Esophagus muscularis mucosa (tissue), 4 donors: ENCODE measurements at regions not wholly inside any gene's neighbourhood (a gene's known extent, or its start where the extent isn't known, plus 50 kb on each side); places are given as distances from the start of the nearest gene placed in this dataset.
"Not testable (repeated sequence)": the region's sequence is repeated elsewhere in the genome, so short reads cannot be mapped to it uniquely, and the experiment has no call there.

ENCODE experiments used
- DNase-seq: peaks from one replicate; pipeline ENCODE4 v3.0.0-alpha.2; 2017; ENCODE audit errors: extremely low spot score
- H3K27ac ChIP-seq, 4 donors: fragments of 200-600 bp; sonication (generic); replicated peaks in 1 of 4; 1 replicate in 3 of 4; 2 replicates in 1 of 4; pipeline ENCODE4 v1.5.1; 2016 to 2019; ENCODE audit warnings: mild to moderate bottlenecking in 1 of 4
- H3K27me3 ChIP-seq, 4 donors: fragments of 200-600 bp; sonication (generic); one replicate each; pipeline versions ENCODE4 v1.5.1 to v1.6.0; 2016 to 2019
- H3K36me3 ChIP-seq, 4 donors: fragments of 200-600 bp; sonication (generic); one replicate each; pipeline ENCODE4 v1.5.1; 2016 to 2019
- H3K4me1 ChIP-seq, 4 donors: fragments of 200-600 bp; sonication (generic); one replicate each; pipeline ENCODE4 v1.5.1; 2016 to 2019
- H3K4me3 ChIP-seq, 4 donors: fragments of 200-600 bp; sonication (generic); 1 replicate in 2 of 4; 2 replicates in 2 of 4; pipeline ENCODE4 v1.5.1; 2016 to 2019; ENCODE audit warnings: mild to moderate bottlenecking in 4 of 4, moderate library complexity in 1 of 4
- H3K9me3 ChIP-seq, 4 donors: fragments of 200-600 bp; sonication (generic); 1 replicate in 3 of 4; 2 replicates in 1 of 4; pipeline ENCODE4 v1.5.1; 2016 to 2019
- EP300 ChIP-seq: sonication (generic); formaldehyde crosslinking; IDR thresholded peaks from one replicate; pipeline ENCODE4 v1.6.1; 2017; ENCODE audit warnings: antibody characterized with exemption
- POLR2A ChIP-seq: fragments of 450-650 bp; IDR thresholded peaks from one replicate; pipeline ENCODE4 v1.6.1; 2017; ENCODE audit warnings: antibody characterized with exemption, moderate library complexity, mild to moderate bottlenecking, low read depth
- POLR2AphosphoS5 ChIP-seq, 2 donors: sonication (generic); formaldehyde crosslinking; IDR thresholded peaks; one replicate each; pipeline ENCODE4 v1.6.1; 2017; ENCODE audit warnings: antibody characterized with exemption in 2 of 2
- WGBS: methylation state at CpG from one replicate; pipeline ENCODE4 v1.1.5; 2018; 5-methylcytosine and 5-hydroxymethylcytosine counted together
- intact Hi-C: fragments of 100-400 bp; cut with DNase I; formaldehyde crosslinking; loops from one replicate; pipeline ENCODE4 v1.15.1; 2023
- TF ChIP-seq, protein P1 (sequence below), 3 experiments: fragments of 200-600 bp in 2 of 3; fragments of 450-650 bp in 1 of 3; sonication (generic) in 2 of 3; IDR thresholded peaks; one replicate each; pipeline ENCODE4 v1.5.1; 2017 to 2019; ENCODE audit warnings: antibody characterized with exemption in 3 of 3, mild to moderate bottlenecking in 2 of 3, moderate library complexity in 1 of 3

DNA sequence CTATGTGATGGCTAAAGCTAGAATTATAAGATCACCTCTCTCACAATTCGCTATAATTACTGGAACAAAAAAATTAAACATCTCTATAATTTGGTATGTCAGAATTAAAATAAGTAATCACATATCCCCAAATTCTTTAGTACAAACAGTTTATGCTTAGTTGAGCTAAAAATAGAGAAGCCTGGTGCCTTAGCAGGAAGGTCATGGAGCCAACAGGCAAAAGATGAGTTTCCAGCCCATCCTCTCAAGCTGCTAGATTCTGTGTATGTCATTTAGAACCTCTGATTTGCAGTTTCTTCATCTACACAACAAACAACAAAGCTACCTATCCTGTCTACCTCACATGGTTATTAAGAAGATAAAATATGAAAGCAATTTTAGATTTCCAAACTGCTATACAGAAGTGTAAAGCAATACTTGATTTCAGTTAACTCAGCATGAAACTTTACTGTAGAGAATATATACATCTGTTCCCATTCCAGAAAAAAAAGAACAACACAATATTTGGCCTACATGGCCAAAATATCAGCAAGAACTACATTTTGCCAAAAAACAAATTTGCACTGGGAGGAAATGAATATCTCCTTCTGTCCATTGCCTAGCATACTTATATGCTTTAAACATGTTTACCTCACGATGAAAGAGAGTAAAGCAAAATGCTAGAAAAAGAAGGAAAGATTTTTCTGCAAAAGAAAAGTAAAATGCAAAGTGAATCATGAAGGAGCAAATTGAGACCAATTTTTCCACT is 294.0 kb upstream of the MIR17HG start:
- H3K4me3 ChIP-seq = no peak overlapping the region
- H3K27ac ChIP-seq = no peak overlapping the region
- 81% methylated on average over 2 of the region's 2 CpGs for WGBS
- H3K36me3 ChIP-seq = no peaks in the 10 kb centered on the region
- intact Hi-C loops = no loop called here
- no peaks in the 10 kb centered on the region for H3K27me3 ChIP-seq
- H3K9me3 ChIP-seq = peaks cover 0 to 5% (median 2%) of the 10 kb centered on the region in 4 donors
- TF ChIP-seq, protein P1, sequence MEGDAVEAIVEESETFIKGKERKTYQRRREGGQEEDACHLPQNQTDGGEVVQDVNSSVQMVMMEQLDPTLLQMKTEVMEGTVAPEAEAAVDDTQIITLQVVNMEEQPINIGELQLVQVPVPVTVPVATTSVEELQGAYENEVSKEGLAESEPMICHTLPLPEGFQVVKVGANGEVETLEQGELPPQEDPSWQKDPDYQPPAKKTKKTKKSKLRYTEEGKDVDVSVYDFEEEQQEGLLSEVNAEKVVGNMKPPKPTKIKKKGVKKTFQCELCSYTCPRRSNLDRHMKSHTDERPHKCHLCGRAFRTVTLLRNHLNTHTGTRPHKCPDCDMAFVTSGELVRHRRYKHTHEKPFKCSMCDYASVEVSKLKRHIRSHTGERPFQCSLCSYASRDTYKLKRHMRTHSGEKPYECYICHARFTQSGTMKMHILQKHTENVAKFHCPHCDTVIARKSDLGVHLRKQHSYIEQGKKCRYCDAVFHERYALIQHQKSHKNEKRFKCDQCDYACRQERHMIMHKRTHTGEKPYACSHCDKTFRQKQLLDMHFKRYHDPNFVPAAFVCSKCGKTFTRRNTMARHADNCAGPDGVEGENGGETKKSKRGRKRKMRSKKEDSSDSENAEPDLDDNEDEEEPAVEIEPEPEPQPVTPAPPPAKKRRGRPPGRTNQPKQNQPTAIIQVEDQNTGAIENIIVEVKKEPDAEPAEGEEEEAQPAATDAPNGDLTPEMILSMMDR (IDR thresholded peaks at IDR 0.05) = no peak
- no peak for TF ChIP-seq POLR2AphosphoS5 (IDR thresholded peaks at IDR 0.05)
- TF ChIP-seq POLR2A = no peak
- no peak for TF ChIP-seq EP300
- no peak for DNase-seq
- H3K4me1 ChIP-seq = no peaks in the 10 kb centered on the region

DNA sequence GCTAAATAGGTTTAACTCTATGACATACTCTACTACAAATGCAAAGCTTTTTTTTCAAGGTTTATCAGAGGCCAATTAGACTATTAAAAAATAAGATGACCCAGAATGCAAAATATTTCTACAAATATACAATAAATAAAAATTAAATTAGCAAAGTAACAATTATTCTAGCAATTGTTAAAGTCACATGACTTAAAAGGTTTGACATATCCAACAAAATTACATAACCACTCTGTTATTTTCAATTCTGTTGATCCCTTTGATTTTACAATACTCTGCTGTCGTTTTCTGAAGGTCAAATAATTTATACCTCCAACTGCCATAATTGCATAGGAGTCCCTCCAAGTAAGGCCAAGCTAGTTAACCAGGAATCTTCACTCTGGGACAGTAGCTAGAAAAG is 292.6 kb upstream of the MIR17HG start:
- intact Hi-C loops = no loop called here
- 79% methylated on average over 1 of the region's 1 CpG for WGBS
- no peak for DNase-seq
- Histone ChIP-seq H3K27me3 (no peaks in the 10 kb centered on the region), H3K27ac (no peak overlapping the region), H3K4me3 (no peak overlapping the region), H3K36me3 (no peaks in the 10 kb centered on the region), H3K9me3 (peaks cover 0 to 8% (median 3%) of the 10 kb centered on the region in 4 donors), H3K4me1 (no peaks in the 10 kb centered on the region)
- no peak for TF ChIP-seq POLR2AphosphoS5 (IDR thresholded peaks at IDR 0.05)
- TF ChIP-seq EP300 = no peak
- TF ChIP-seq, protein P1 (IDR thresholded peaks at IDR 0.05) = no peak

DNA sequence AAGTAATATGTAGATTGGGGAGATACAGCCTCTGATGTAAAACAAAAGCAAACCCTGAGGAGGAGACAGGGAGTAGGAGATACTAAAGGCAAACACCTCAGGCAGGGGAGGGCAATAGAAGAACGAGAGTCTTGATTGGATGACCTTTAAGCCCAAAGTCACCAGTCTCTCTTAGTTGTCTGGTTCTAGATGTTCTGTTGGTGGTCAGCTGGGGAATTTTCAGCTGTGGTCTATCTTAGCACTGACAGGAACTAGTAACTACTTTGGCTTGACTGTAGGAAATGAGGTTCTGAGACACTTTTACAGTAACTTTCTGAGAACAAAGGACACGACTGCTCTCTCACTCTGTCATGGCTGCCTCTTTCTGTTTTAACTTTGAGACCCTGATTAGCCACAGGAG is 290.7 kb upstream of the MIR17HG start:
- Histone ChIP-seq H3K36me3 (no peaks in the 10 kb centered on the region), H3K4me1 (no peaks in the 10 kb centered on the region), H3K9me3 (peaks cover 0 to 8% (median 3%) of the 10 kb centered on the region in 4 donors), H3K4me3 (no peak overlapping the region), H3K27me3 (no peaks in the 10 kb centered on the region), H3K27ac (no peak overlapping the region)
- intact Hi-C loops = no loop called here
- DNase-seq = no peak
- TF ChIP-seq POLR2AphosphoS5 (IDR thresholded peaks at IDR 0.05) (no peak), EP300 (no peak), POLR2A (no peak)
- TF ChIP-seq, protein P1 (IDR thresholded peaks at IDR 0.05) = no peak
- WGBS = 45% methylated on average over 2 of the region's 2 CpGs

DNA sequence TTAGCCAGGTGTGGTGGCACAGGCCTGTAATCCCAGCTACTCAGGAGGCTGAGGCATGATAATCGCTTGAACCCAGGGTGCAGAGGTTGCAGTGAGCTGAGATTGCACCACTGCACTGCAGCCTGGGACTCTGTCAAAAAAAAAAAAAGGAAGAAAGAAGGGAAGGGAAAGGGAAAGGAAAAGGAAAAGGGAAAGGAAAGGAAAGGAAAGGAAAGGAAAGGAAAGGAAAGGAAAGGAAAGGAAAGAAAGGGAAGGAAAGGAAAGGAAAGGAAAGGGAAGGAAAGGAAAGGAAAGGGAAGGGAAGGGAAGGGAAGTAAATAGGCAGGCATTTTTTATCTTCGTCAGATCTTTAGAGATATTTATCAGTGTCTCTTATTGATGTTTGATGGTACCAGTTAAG is 290.0 kb upstream of the MIR17HG start:
- H3K9me3 ChIP-seq, H3K36me3 ChIP-seq, DNase-seq, H3K27me3 ChIP-seq, H3K4me3 ChIP-seq, H3K4me1 ChIP-seq, intact Hi-C loops, H3K27ac ChIP-seq: not testable (repeated sequence)
- 91% methylated on average over 2 of the region's 2 CpGs for WGBS

DNA sequence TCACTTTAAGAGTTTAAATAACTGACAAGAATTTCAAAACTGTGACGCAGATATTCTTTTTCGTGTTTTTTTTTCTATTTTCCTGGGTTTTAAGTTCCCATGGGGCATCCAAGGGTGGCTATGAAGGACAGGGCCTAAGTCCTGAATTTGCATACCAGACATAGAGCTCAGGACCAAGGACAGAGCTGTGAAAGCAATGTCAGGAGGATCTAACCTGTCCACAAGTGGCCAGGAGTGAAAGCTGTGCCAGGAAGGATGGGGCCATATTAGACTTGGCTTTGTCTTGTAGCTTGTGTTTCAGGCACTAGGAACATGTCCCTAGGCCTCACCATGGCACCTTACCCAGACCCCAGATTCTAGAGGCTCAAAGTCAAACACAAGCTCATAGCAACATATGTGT is 289.4 kb upstream of the MIR17HG start:
- Histone ChIP-seq H3K4me1 (no peaks in the 10 kb centered on the region), H3K27me3 (no peaks in the 10 kb centered on the region), H3K9me3 (peaks cover 0 to 8% (median 3%) of the 10 kb centered on the region in 4 donors), H3K27ac (no peak overlapping the region), H3K4me3 (no peak overlapping the region), H3K36me3 (no peaks in the 10 kb centered on the region)
- intact Hi-C loops = no loop called here
- DNase-seq = no peak
- 84% methylated on average over 2 of the region's 2 CpGs for WGBS
- no peak for TF ChIP-seq POLR2A
- no peak for TF ChIP-seq EP300
- TF ChIP-seq, protein P1 (IDR thresholded peaks at IDR 0.05) = no peak
- no peak for TF ChIP-seq POLR2AphosphoS5 (IDR thresholded peaks at IDR 0.05)
